ENCODE measurements at regions not wholly inside any gene's neighbourhood (a gene's known extent, or its start where the extent isn't known, plus 50 kb on each side); places are given as distances from the start of the nearest gene placed in this dataset.
A peak's percentile ranks its signal among the peaks of the same experiment; 100 is the strongest.

GRCh38 chr1:184241446-184241845 is 145.4 kb upstream of the C1orf21 start:
- H3K27ac ChIP-seq = no peak overlapping the region
- no peak for TF ChIP-seq ZFX (IDR thresholded peaks at IDR 0.05)
- TF ChIP-seq CTCF (conservative IDR thresholded peaks at IDR 0.05) = no peak

GRCh38 chr1:184242507-184242943 is 144.3 kb upstream of the C1orf21 start:
- TF ChIP-seq CTCF (conservative IDR thresholded peaks at IDR 0.05) (peak; percentile 33), ZFX (IDR thresholded peaks at IDR 0.05) (no peak)
- H3K27ac ChIP-seq = no peak overlapping the region

GRCh38 chr1:184244962-184245361 is 141.9 kb upstream of the C1orf21 start:
- TF ChIP-seq ZFX (IDR thresholded peaks at IDR 0.05) = no peak
- TF ChIP-seq CTCF (conservative IDR thresholded peaks at IDR 0.05) = no peak

GRCh38 chr1:184247671-184248070 is 139.2 kb upstream of the C1orf21 start:
- H3K27ac ChIP-seq = no peak overlapping the region
- TF ChIP-seq CTCF (conservative IDR thresholded peaks at IDR 0.05) = no peak
- TF ChIP-seq ZFX (IDR thresholded peaks at IDR 0.05) = no peak

More at GRCh38 chr1:184244962-184245361, 141.9 kb upstream of the C1orf21 start:
- H3K27ac ChIP-seq = no peak overlapping the region

- TF ChIP-seq ZFX (IDR thresholded peaks at IDR 0.05) = no peak
- TF ChIP-seq CTCF (conservative IDR thresholded peaks at IDR 0.05) = no peak
- H3K27ac ChIP-seq = no peak overlapping the region
Measured at GRCh38 chr1:184253921-184254320, 132.9 kb upstream of the C1orf21 start.

- no peak overlapping the region for H3K27ac ChIP-seq
- TF ChIP-seq CTCF (conservative IDR thresholded peaks at IDR 0.05) (no peak), ZFX (IDR thresholded peaks at IDR 0.05) (no peak)
Measured at GRCh38 chr1:184254849-184255248, 132.0 kb upstream of the C1orf21 start.

- no peak for TF ChIP-seq CTCF (conservative IDR thresholded peaks at IDR 0.05)
- TF ChIP-seq ZFX (IDR thresholded peaks at IDR 0.05) = no peak
- H3K27ac ChIP-seq = no peak overlapping the region
Measured at GRCh38 chr1:184255560-184255959, 131.3 kb upstream of the C1orf21 start.

Data from C4-2B (cell line).